MM.1S (cell line): ENCODE measurements at regions not wholly inside any gene's neighbourhood (a gene's known extent, or its start where the extent isn't known, plus 50 kb on each side); places are given as distances from the start of the nearest gene placed in this dataset.

Experiments
- DNase-seq: peaks from one replicate; pipeline ENCODE4 v3.0.0-alpha.2; 2015
- H2AFZ ChIP-seq: fragments of 300-600 bp; sonication (generic); 2 replicates; pipeline ENCODE4 v1.6.0; 2016; ENCODE audit warnings: antibody characterized with exemption, low read length
- H3F3A ChIP-seq: fragments of 300-600 bp; sonication (generic); 2 replicates; pipeline ENCODE4 v1.6.1; 2016; ENCODE audit warnings: mild to moderate bottlenecking, antibody characterized with exemption, low read length, moderate library complexity, mixed read lengths; ENCODE audit not compliant: insufficient read depth
- H3K27ac ChIP-seq: fragments of 300-600 bp; sonication (generic); 2 replicates; pipeline ENCODE4 v1.5.1; 2016; ENCODE audit warnings: mild to moderate bottlenecking, low read length
- H3K27me3 ChIP-seq: fragments of 300-600 bp; sonication (generic); replicated peaks from 2 replicates; pipeline ENCODE4 v1.6.0; 2016; ENCODE audit warnings: low read length; ENCODE audit not compliant: insufficient read depth
- H3K36me3 ChIP-seq: fragments of 300-600 bp; sonication (generic); replicated peaks from 2 replicates; pipeline ENCODE4 v1.6.1; 2016; ENCODE audit warnings: mild to moderate bottlenecking, low read length, mixed read lengths; ENCODE audit not compliant: insufficient read depth
- H3K4me1 ChIP-seq: fragments of 300-600 bp; sonication (generic); 2 replicates; pipeline ENCODE4 v1.6.1; 2016; ENCODE audit warnings: low read length, mixed read lengths
- H3K4me2 ChIP-seq: fragments of 300-600 bp; sonication (generic); 2 replicates; pipeline ENCODE4 v1.6.0; 2016; ENCODE audit warnings: low read depth, low read length
- H3K4me3 ChIP-seq: fragments of 300-600 bp; sonication (generic); 2 replicates; pipeline ENCODE4 v1.5.1; 2016; ENCODE audit warnings: low read length, mixed read lengths
- H3K79me2 ChIP-seq: fragments of 300-600 bp; sonication (generic); 2 replicates; pipeline ENCODE4 v1.6.1; 2016; ENCODE audit warnings: mixed run types, low read length, mixed read lengths
- H3K9ac ChIP-seq: fragments of 300-600 bp; sonication (generic); 2 replicates; pipeline ENCODE4 v1.6.1; 2016; ENCODE audit warnings: low read length, mixed read lengths
- H3K9me2 ChIP-seq: fragments of 300-600 bp; sonication (generic); replicated peaks from 2 replicates; pipeline ENCODE4 v1.6.1; 2016; ENCODE audit warnings: mild to moderate bottlenecking, low read length, mixed read lengths; ENCODE audit not compliant: insufficient read depth
- H3K9me3 ChIP-seq: fragments of 300-600 bp; sonication (generic); replicated peaks from 2 replicates; pipeline ENCODE4 v1.6.1; 2016; ENCODE audit warnings: mild to moderate bottlenecking, low read length, mixed read lengths; ENCODE audit not compliant: insufficient read depth
- H4K20me1 ChIP-seq: fragments of 300-600 bp; sonication (generic); 2 replicates; pipeline ENCODE4 v1.6.1; 2016; ENCODE audit warnings: mild to moderate bottlenecking, low read length, moderate library complexity, mixed read lengths; ENCODE audit not compliant: insufficient read depth
- EZH2 ChIP-seq: fragments of 300-600 bp; sonication (generic); optimal IDR thresholded peaks from 2 replicates; pipeline ENCODE3; 2017; ENCODE audit warnings: low read depth, mild to moderate bottlenecking, antibody characterized with exemption, low read length, mixed read lengths
- EZH2phosphoT487 ChIP-seq: fragments of 300-600 bp; sonication (generic); IDR thresholded peaks from 2 replicates; pipeline ENCODE4 v1.6.1; 2018; ENCODE audit warnings: antibody characterized with exemption, low read length
- TF ChIP-seq, protein P1 (sequence below): fragments of 300-600 bp; sonication (generic); IDR thresholded peaks from 2 replicates; pipeline ENCODE4 v1.5.1; 2016; ENCODE audit warnings: antibody characterized with exemption, low read length, mixed read lengths

DNA sequence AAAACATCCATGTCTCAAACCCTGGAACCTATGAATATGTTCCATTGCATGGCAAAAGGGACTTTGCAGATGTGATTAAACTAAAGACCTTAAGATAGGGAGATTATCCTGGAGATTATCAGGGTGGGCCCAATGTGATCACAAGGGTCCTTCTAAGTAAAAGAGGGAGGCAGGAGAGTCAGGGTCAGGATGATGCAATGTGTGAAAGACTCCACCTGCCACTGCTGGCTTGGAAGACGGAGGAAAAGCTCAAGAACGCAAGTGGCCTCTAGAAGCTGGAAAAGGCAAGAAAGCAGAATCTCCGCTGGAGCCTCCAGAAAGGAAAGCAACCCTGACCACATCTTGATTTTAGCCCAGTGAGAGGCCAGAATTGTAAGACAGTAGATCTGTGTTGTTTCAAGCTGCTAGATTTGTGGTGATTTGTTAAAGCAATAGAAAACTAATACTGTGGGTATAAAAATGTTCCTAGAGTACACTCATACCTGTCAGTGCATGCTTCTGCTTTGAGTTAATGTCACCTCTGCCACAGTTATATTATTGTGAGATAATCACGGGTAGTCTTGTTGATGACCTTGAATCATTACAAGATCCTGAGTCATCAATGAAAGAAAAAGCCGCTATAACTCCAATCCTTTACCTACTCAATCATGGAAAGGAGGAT, 93.5 kb upstream of the TNPO1 start:
- Histone ChIP-seq H3K27ac (no peak overlapping the region), H2AFZ (no peak overlapping the region), H3K9me2 (no peaks in the 10 kb centered on the region), H3K9me3 (no peaks in the 10 kb centered on the region), H3K9ac (no peak overlapping the region), H3K36me3 (no peaks in the 10 kb centered on the region), H4K20me1 (no peaks in the 10 kb centered on the region), H3K27me3 (no peaks in the 10 kb centered on the region), H3K79me2 (no peaks in the 10 kb centered on the region), H3K4me2 (no peak overlapping the region), H3K4me1 (no peaks in the 10 kb centered on the region), H3K4me3 (no peak overlapping the region), H3F3A (no peaks in the 10 kb centered on the region)
- DNase-seq, result no peak
- TF ChIP-seq EZH2phosphoT487, result no peak
- TF ChIP-seq, protein P1, sequence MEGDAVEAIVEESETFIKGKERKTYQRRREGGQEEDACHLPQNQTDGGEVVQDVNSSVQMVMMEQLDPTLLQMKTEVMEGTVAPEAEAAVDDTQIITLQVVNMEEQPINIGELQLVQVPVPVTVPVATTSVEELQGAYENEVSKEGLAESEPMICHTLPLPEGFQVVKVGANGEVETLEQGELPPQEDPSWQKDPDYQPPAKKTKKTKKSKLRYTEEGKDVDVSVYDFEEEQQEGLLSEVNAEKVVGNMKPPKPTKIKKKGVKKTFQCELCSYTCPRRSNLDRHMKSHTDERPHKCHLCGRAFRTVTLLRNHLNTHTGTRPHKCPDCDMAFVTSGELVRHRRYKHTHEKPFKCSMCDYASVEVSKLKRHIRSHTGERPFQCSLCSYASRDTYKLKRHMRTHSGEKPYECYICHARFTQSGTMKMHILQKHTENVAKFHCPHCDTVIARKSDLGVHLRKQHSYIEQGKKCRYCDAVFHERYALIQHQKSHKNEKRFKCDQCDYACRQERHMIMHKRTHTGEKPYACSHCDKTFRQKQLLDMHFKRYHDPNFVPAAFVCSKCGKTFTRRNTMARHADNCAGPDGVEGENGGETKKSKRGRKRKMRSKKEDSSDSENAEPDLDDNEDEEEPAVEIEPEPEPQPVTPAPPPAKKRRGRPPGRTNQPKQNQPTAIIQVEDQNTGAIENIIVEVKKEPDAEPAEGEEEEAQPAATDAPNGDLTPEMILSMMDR, result no peak
- no peak for TF ChIP-seq EZH2

DNA sequence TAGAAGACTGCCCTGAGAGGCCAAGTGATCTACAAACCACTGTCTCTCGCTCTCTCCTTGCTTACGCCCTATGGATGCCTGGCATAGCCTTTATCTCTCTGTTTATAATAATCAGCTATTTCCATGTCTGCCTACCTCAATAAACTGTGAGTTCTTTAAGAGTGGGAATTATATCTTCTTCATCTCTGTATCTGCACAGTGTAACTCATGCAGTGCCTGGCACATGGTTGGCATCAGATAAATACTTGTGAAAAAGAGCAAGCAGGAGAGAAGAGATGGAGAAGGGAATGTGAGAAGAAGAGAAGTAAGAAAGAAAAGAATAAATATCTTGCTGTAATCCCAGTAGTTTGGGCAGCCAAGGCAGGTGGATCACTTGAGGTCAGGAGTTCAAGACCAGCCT, 94.6 kb upstream of the TNPO1 start:
- Histone ChIP-seq H2AFZ (no peak overlapping the region), H3K79me2 (no peaks in the 10 kb centered on the region), H3K27me3 (no peaks in the 10 kb centered on the region), H3K9me2 (no peaks in the 10 kb centered on the region), H3K4me1 (no peaks in the 10 kb centered on the region), H3K4me2 (no peak overlapping the region), H3K27ac (no peak overlapping the region), H3K9me3 (no peaks in the 10 kb centered on the region), H3F3A (no peaks in the 10 kb centered on the region), H4K20me1 (no peaks in the 10 kb centered on the region), H3K9ac (no peak overlapping the region), H3K4me3 (no peak overlapping the region), H3K36me3 (no peaks in the 10 kb centered on the region)
- no peak for DNase-seq
- TF ChIP-seq EZH2 (no peak), EZH2phosphoT487 (no peak)
- TF ChIP-seq, protein P1, result no peak

DNA sequence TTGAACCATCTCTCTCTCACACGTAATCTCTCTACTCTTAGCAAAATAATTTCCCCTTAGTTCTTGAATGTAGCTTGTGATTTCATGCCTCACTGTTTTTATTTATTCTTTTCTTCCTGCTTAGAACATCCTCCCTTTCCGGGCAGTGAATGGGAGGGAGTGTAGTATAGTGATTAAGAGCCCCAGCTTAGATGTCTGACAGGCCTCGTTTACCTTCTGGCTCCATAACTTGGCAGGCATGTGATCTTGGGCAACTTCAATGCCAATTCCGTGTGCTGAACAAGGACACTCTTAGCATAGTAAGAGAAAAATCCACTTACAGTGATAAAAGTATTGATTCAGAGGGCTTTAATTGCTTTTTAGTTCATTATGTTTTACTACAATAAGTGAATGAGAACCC, 96.3 kb upstream of the TNPO1 start:
- DNase-seq, result no peak
- no peaks in the 10 kb centered on the region for H3K36me3 ChIP-seq

More for the DNA sequence above, 96.3 kb upstream of the TNPO1 start:
- Histone ChIP-seq H3K79me2 (no peaks in the 10 kb centered on the region), H3K9me3 (no peaks in the 10 kb centered on the region), H3K4me1 (no peaks in the 10 kb centered on the region), H3K4me3 (no peak overlapping the region), H2AFZ (no peak overlapping the region), H3K27me3 (no peaks in the 10 kb centered on the region), H3K9ac (no peak overlapping the region), H3K27ac (no peak overlapping the region), H3K9me2 (no peaks in the 10 kb centered on the region), H3F3A (no peaks in the 10 kb centered on the region), H4K20me1 (no peaks in the 10 kb centered on the region), H3K4me2 (no peak overlapping the region)
- TF ChIP-seq, protein P1, result no peak
- no peak for TF ChIP-seq EZH2
- no peak for TF ChIP-seq EZH2phosphoT487
